A673 (cell line): ENCODE measurements at regions not wholly inside any gene's neighbourhood (a gene's known extent, or its start where the extent isn't known, plus 50 kb on each side); places are given as distances from the start of the nearest gene placed in this dataset.
A peak's percentile ranks its signal among the peaks of the same experiment; 100 is the strongest.

ENCODE experiments used
- BruUV-seq: library from RNA; stranded (reverse); fragments of 400-500 nt; replicated peaks from 2 replicates; lab custom pipeline; 2021; lab: Mats Ljungman, UMichigan
- CTCF ChIA-PET: fragments of 300-600 bp; sonication (Branson Sonifier 250); formaldehyde crosslinking; loops from one replicate; lab custom pipeline; 2022; ENCODE audit warnings: antibody characterized with exemption; lab: Charles Lee
- POLR2A ChIA-PET: fragments of 300-600 bp; sonication (Branson Sonifier 250); formaldehyde crosslinking; loops from one replicate; lab custom pipeline; 2022; ENCODE audit warnings: antibody characterized with exemption; ENCODE audit not compliant: low non-redundant PET; lab: Charles Lee
- DNase-seq: peaks from one replicate; pipeline ENCODE4 v3.0.0-alpha.2; 2015; ENCODE audit warnings: low spot score
- H3K27ac ChIP-seq: fragments of 200-600 bp; sonication (generic); 2 replicates; pipeline ENCODE4 v1.5.1; 2016; ENCODE audit warnings: mixed run types, low read depth, mild to moderate bottlenecking, mixed read lengths, antibody characterized with exemption, low read length; ENCODE audit not compliant: poor library complexity, severe bottlenecking
- H3K27me3 ChIP-seq: fragments of 200-600 bp; sonication (generic); replicated peaks from 2 replicates; pipeline ENCODE4 v1.6.1; 2017; ENCODE audit warnings: mixed run types, low read depth, mild to moderate bottlenecking, mixed read lengths, antibody characterized with exemption, low read length; ENCODE audit not compliant: insufficient read depth, poor library complexity
- H3K36me3 ChIP-seq: fragments of 200-600 bp; sonication (generic); 2 replicates; pipeline ENCODE4 v1.6.1; 2016; ENCODE audit warnings: mixed run types, mild to moderate bottlenecking, mixed read lengths, antibody characterized with exemption, low read length; ENCODE audit not compliant: insufficient read depth, poor library complexity, severe bottlenecking
- H3K4me1 ChIP-seq: fragments of 200-600 bp; sonication (generic); 2 replicates; pipeline ENCODE4 v1.6.1; 2017; ENCODE audit warnings: mixed run types, mild to moderate bottlenecking, mixed read lengths, antibody characterized with exemption, low read length; ENCODE audit not compliant: insufficient read depth, poor library complexity, severe bottlenecking
- H3K4me3 ChIP-seq: fragments of 200-600 bp; sonication (generic); 2 replicates; pipeline ENCODE4 v1.5.1; 2016; ENCODE audit warnings: low read depth, mixed run types, mild to moderate bottlenecking, mixed read lengths, low read length; ENCODE audit not compliant: poor library complexity, severe bottlenecking
- H3K9me3 ChIP-seq: fragments of 200-600 bp; sonication (generic); 2 replicates; pipeline ENCODE4 v1.6.1; 2016; ENCODE audit warnings: mixed run types, low read depth, mild to moderate bottlenecking, mixed read lengths, antibody characterized with exemption, low read length; ENCODE audit not compliant: poor library complexity, severe bottlenecking
- EZH2 ChIP-seq: fragments of 200-600 bp; sonication (generic); IDR thresholded peaks from 2 replicates; pipeline ENCODE4 v1.6.1; 2017; ENCODE audit warnings: borderline replicate concordance, low read depth, mild to moderate bottlenecking, mixed read lengths, antibody characterized with exemption, low read length; ENCODE audit not compliant: poor library complexity, severe bottlenecking
- intact Hi-C: fragments of 100-400 bp; cut with micrococcal nuclease; formaldehyde crosslinking; loops from one replicate; pipeline ENCODE4 v1.10.0; 2022; ENCODE audit not compliant: unreplicated experiment
- TF ChIP-seq, protein P1 (sequence below): fragments of 300-800, 200-600 bp; sonication (generic); conservative IDR thresholded peaks from 2 replicates; pipeline ENCODE4 v1.5.1; 2017; ENCODE audit warnings: low read depth, mild to moderate bottlenecking, antibody characterized with exemption, low read length, moderate library complexity, mixed read lengths

DNA sequence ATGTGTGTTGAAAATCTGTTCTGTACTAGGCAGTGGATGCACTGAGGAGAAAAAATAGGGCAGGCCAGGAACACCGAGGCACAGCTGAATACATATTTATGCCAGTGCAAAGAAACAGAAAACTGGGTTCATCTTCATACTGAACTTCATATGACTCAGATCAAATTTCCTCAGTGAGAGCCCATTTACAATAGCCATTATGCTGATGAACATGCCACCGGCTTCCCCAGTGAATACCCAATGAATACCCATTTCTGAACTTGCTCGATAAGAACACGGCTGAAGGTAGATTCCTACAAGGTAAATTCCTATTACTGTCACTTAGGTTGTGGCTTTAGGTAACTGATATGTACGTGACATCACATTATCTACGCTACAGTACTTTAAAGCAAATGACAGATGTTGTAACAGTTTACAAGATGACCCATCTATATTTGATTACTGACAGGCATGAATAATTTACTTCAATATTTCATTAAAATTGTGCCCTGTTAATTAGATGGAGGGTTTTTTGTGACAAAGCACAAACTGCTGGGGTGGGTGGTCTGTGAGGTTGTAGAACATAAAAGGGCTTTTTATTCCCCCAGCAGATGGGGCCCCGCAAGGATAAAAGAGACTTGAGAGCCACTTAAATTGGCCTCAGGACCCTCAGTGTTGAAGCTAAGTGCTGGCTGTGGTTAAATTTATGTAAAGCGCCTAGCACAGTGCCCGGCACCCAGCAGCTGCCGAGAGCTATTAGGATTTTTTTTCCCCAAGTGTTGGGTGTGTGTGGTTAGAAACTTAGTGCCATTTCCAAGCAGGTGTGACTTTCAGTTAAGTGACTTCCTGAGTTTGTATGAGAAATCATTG lies 264.5 kb downstream of the CD83 start:
- peak; percentile 54 for DNase-seq
- ChIA-PET POLR2A (interaction anchor here (0.6 kb wide), 1 partner anchor 729 kb away, joined by 3 read pairs; no protein-coding TSS in a partner anchor), CTCF (interaction anchor here (0.6 to 1.1 kb wide), 2 partner anchors 590 to 726 kb away, joined by 4 to 6 read pairs; no protein-coding TSS in a partner anchor)
- H3K4me3 ChIP-seq: peak overlapping the region; percentile 8
- no peaks in the 10 kb centered on the region for H3K9me3 ChIP-seq
- H3K4me1 ChIP-seq: peaks cover 61% of the 10 kb centered on the region
- TF ChIP-seq EZH2: no peak
- TF ChIP-seq, protein P1, sequence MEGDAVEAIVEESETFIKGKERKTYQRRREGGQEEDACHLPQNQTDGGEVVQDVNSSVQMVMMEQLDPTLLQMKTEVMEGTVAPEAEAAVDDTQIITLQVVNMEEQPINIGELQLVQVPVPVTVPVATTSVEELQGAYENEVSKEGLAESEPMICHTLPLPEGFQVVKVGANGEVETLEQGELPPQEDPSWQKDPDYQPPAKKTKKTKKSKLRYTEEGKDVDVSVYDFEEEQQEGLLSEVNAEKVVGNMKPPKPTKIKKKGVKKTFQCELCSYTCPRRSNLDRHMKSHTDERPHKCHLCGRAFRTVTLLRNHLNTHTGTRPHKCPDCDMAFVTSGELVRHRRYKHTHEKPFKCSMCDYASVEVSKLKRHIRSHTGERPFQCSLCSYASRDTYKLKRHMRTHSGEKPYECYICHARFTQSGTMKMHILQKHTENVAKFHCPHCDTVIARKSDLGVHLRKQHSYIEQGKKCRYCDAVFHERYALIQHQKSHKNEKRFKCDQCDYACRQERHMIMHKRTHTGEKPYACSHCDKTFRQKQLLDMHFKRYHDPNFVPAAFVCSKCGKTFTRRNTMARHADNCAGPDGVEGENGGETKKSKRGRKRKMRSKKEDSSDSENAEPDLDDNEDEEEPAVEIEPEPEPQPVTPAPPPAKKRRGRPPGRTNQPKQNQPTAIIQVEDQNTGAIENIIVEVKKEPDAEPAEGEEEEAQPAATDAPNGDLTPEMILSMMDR: no peak
- H3K27ac ChIP-seq: peak overlapping the region; percentile 97
- BruUV-seq: TSS peak; percentile 77
- H3K36me3 ChIP-seq: no peaks in the 10 kb centered on the region
- H3K27me3 ChIP-seq: no peaks in the 10 kb centered on the region
- intact Hi-C loops: loop anchor here (1.0 to 10.0 kb wide), 10 partner anchors 117 to 1113 kb away; partner anchors contain the start of gene JARID2

DNA sequence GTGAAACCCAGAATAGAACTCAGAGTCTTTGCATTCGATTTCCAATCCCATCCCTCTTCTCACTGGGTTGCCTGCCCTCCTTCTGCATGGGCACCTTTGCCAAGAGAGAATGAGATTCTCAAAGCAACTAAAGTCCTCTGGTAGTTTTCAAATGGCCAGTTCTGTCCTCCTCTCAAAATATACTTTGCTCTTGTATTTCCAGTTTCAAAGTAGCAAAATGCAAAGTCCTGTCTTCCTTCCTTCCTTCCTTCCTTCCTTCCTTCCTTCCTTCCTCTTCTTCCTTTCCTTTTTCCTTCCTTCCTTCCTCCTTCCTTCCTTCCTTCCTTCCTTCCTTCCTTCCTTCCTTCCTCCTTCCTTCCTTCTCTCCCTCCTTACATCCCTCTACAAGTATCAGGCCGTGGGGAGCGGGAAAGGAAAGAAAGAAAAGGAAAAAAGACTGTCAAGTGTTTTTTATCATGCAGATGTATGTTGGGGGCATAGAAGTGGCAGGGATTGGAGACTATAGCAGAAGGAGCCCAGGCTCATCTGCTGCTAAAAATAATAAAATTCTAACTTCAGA lies 265.2 kb downstream of the CD83 start:
- Histone ChIP-seq H3K27me3 (no peaks in the 10 kb centered on the region), H3K36me3 (no peaks in the 10 kb centered on the region), H3K9me3 (no peaks in the 10 kb centered on the region), H3K4me3 (no peak overlapping the region), H3K27ac (peak overlapping the region; percentile 97), H3K4me1 (peaks cover 63% of the 10 kb centered on the region)
- peak; percentile 93 for DNase-seq
- intact Hi-C loops: loop anchor here (1.0 to 10.0 kb wide), 9 partner anchors 116 to 1112 kb away; partner anchors contain the start of gene JARID2
- POLR2A ChIA-PET: no interaction called here
- BruUV-seq: no TSS peak
- CTCF ChIA-PET: interaction anchor here (0.6 to 1.1 kb wide), 2 partner anchors 590 to 726 kb away, joined by 4 to 6 read pairs; no protein-coding TSS in a partner anchor
- TF ChIP-seq, protein P1: no peak
- TF ChIP-seq EZH2: no peak

DNA sequence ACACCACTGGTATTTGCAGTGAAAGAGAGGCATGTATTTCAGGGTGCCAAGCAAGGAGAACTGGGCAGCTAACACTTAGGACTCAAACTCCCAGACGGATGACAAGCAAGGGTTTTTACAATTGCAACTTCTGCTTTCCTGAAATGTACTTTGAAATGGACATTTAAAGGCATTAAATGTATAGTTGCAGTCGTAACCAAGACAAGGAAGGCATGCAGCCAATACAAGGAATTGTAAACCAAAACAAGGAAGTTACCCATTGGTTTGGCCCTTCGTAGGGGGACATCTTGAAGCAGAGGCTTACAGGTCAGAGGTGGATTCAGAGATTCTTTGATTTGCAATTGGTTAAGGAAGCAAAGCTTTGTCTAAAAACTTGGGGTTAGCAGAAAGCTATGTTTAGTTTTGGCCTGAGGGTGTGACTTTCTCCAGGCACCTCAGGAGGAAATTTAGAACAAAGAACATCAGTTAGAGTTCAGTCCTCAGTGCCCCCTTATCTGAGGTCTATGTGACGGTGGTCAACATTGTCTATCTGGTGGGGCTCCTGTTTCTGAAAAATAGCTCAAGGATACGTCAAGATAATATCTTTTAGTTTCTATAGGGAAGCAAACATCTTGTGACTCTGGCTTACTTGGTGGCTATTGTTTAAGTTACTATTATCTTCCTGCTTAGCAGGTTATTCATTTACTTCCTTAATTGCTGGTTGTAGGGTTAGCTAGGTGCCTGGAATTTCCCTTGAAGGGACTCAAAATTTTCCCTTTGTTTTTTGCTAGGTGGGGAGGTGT lies 266.0 kb downstream of the CD83 start:
- CTCF ChIA-PET: no interaction called here
- intact Hi-C loops: loop anchor here (2.0 to 10.0 kb wide), 7 partner anchors 115 to 1111 kb away; partner anchors contain the start of gene JARID2

More for the DNA sequence above, 266.0 kb downstream of the CD83 start:
- POLR2A ChIA-PET: interaction anchor here (0.6 kb wide), 1 partner anchor 310 kb away, joined by 3 read pairs; no protein-coding TSS in a partner anchor
- H3K27ac ChIP-seq: peak overlapping the region; percentile 97
- H3K4me1 ChIP-seq: peaks cover 63% of the 10 kb centered on the region
- TSS peak; percentile 38 for BruUV-seq
- H3K36me3 ChIP-seq: no peaks in the 10 kb centered on the region
- no peak overlapping the region for H3K4me3 ChIP-seq
- no peaks in the 10 kb centered on the region for H3K27me3 ChIP-seq
- TF ChIP-seq, protein P1: no peak
- TF ChIP-seq EZH2: no peak
- H3K9me3 ChIP-seq: no peaks in the 10 kb centered on the region
- DNase-seq: no peak
